GM23248 (cell line): ENCODE measurements at regions not wholly inside any gene's neighbourhood (a gene's known extent, or its start where the extent isn't known, plus 50 kb on each side); places are given as distances from the start of the nearest gene placed in this dataset.

ENCODE experiments used
- DNase-seq: peaks from one replicate; pipeline ENCODE4 v3.0.0-alpha.2; 2015
- H2AFZ ChIP-seq: fragments of 200-600 bp; sonication (generic); 2 replicates; pipeline ENCODE4 v1.6.1; 2016; ENCODE audit warnings: antibody characterized with exemption
- H3F3A ChIP-seq: fragments of 200-600 bp; sonication (generic); 2 replicates; pipeline ENCODE4 v1.6.1; 2016; ENCODE audit warnings: mild to moderate bottlenecking, antibody characterized with exemption, mixed run types; ENCODE audit not compliant: insufficient read depth
- H3K27ac ChIP-seq: fragments of 200-600 bp; sonication (generic); 2 replicates; pipeline ENCODE4 v1.5.1; 2016; ENCODE audit warnings: mild to moderate bottlenecking
- H3K27me3 ChIP-seq: fragments of 200-600 bp; sonication (generic); replicated peaks from 2 replicates; pipeline ENCODE4 v1.6.1; 2016; ENCODE audit warnings: mild to moderate bottlenecking; ENCODE audit not compliant: insufficient read depth
- H3K36me3 ChIP-seq: fragments of 200-600 bp; sonication (generic); 2 replicates; pipeline ENCODE4 v1.6.1; 2016; ENCODE audit warnings: low read depth, mild to moderate bottlenecking
- H3K4me1 ChIP-seq: fragments of 200-600 bp; sonication (generic); 2 replicates; pipeline ENCODE4 v1.6.1; 2016; ENCODE audit warnings: mild to moderate bottlenecking; ENCODE audit not compliant: insufficient read depth
- H3K4me2 ChIP-seq: fragments of 200-600 bp; sonication (generic); one replicate; pipeline ENCODE4 v1.6.1; 2016; ENCODE audit warnings: mild to moderate bottlenecking; ENCODE audit not compliant: unreplicated experiment
- H3K4me3 ChIP-seq: fragments of 200-600 bp; sonication (generic); 2 replicates; pipeline ENCODE4 v1.5.1; 2016; ENCODE audit warnings: mild to moderate bottlenecking
- H3K79me2 ChIP-seq: fragments of 200-600 bp; sonication (generic); 2 replicates; pipeline ENCODE4 v1.6.1; 2016; ENCODE audit warnings: mild to moderate bottlenecking; ENCODE audit not compliant: insufficient read depth
- H3K9ac ChIP-seq: fragments of 200-600 bp; sonication (generic); 2 replicates; pipeline ENCODE4 v1.6.1; 2016; ENCODE audit warnings: mild to moderate bottlenecking
- H3K9me2 ChIP-seq: fragments of 200-600 bp; sonication (generic); 2 replicates; pipeline ENCODE4 v1.6.1; 2016; ENCODE audit warnings: mixed run types, mild to moderate bottlenecking, moderate library complexity; ENCODE audit not compliant: insufficient read depth
- H3K9me3 ChIP-seq: fragments of 200-600 bp; sonication (generic); one replicate; pipeline ENCODE4 v1.6.1; 2017; ENCODE audit warnings: low read depth
- H4K20me1 ChIP-seq: fragments of 200-600 bp; sonication (generic); 2 replicates; pipeline ENCODE4 v1.6.0; 2016; ENCODE audit not compliant: insufficient read depth
- EZH2 ChIP-seq: fragments of 200-600 bp; sonication (generic); IDR thresholded peaks from 2 replicates; pipeline ENCODE4 v1.6.1; 2018; ENCODE audit warnings: antibody characterized with exemption, mild to moderate bottlenecking; ENCODE audit not compliant: insufficient read depth, poor library complexity, severe bottlenecking
- EZH2phosphoT487 ChIP-seq: fragments of 200-600 bp; sonication (generic); IDR thresholded peaks from 2 replicates; pipeline ENCODE4 v1.6.1; 2018; ENCODE audit warnings: antibody characterized with exemption, moderate library complexity, mild to moderate bottlenecking, low read depth; ENCODE audit not compliant: insufficient read depth
- WGBS, 2 experiments: methylation state at CpG; one replicate each; pipeline ENCODE4 v1.1.6; 2015 to 2017; ENCODE audit warnings: low lambda C conversion rate in 2 of 2, low coverage in 1 of 2; ENCODE audit errors: missing lambda C conversion rate in 2 of 2; 5-methylcytosine and 5-hydroxymethylcytosine counted together
- in situ Hi-C: fragments of 300-500 bp; cut with MboI; formaldehyde crosslinking; loops from 2 replicates; pipeline ENCODE4 v1.15.0; 2020

GRCh38 chr2:501667-502066, 175.5 kb downstream of the TMEM18 start:
- Histone ChIP-seq H3K9ac (no peak overlapping the region), H3K79me2 (no peaks in the 10 kb centered on the region), H3K9me2 (no peaks in the 10 kb centered on the region), H3K4me3 (no peak overlapping the region), H3K9me3 (no peaks in the 10 kb centered on the region), H3K27me3 (no peaks in the 10 kb centered on the region), H3K4me1 (no peaks in the 10 kb centered on the region), H3K27ac (no peak overlapping the region), H3K4me2 (no peak overlapping the region), H3K36me3 (no peaks in the 10 kb centered on the region), H4K20me1 (no peaks in the 10 kb centered on the region), H2AFZ (no peak overlapping the region), H3F3A (no peaks in the 10 kb centered on the region)
- TF ChIP-seq EZH2 (no peak), EZH2phosphoT487 (no peak)
- no peak for DNase-seq
- in situ Hi-C loops = no loop called here
- WGBS, 2 experiments = 38 to 57% methylated on average over 8 of the region's 8 CpGs

DNA sequence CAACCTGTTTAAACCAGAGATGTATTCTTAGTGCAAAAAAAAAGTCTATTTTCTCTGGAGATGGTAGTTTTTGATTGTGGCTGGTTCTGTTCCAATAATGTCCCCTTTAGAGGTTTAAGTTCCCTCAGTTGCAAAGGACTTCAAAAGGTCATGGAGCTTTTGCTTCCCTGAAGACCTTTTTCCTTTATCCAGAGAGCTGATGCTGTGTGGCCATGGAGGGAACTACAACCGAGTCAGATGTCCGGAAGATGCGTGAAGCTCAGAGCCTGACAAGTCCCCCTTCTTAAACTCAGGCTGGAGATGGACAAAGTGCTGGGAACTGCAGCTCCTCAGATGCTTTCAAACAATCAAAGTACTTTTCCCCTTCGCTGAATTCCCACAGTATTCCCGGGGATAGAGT, 176.1 kb downstream of the TMEM18 start:
- no peak for TF ChIP-seq EZH2phosphoT487
- TF ChIP-seq EZH2 = no peak
- Histone ChIP-seq H3K4me2 (no peak overlapping the region), H3K36me3 (no peaks in the 10 kb centered on the region), H3K9ac (no peak overlapping the region), H3K4me1 (no peaks in the 10 kb centered on the region), H2AFZ (no peak overlapping the region), H3K79me2 (no peaks in the 10 kb centered on the region), H3K27me3 (no peaks in the 10 kb centered on the region), H3K9me3 (no peaks in the 10 kb centered on the region), H3K9me2 (no peaks in the 10 kb centered on the region), H3F3A (no peaks in the 10 kb centered on the region), H3K27ac (no peak overlapping the region), H4K20me1 (no peaks in the 10 kb centered on the region), H3K4me3 (no peak overlapping the region)
- DNase-seq = peak; percentile 1
- WGBS, 2 experiments = 17 to 23% methylated on average over 5 of the region's 5 CpGs
- in situ Hi-C loops = no loop called here

- in situ Hi-C loops = no loop called here
- Histone ChIP-seq H2AFZ (no peak overlapping the region), H3K27ac (no peak overlapping the region), H3K4me1 (no peaks in the 10 kb centered on the region), H3F3A (no peaks in the 10 kb centered on the region), H4K20me1 (no peaks in the 10 kb centered on the region), H3K9me3 (no peaks in the 10 kb centered on the region), H3K79me2 (no peaks in the 10 kb centered on the region), H3K27me3 (no peaks in the 10 kb centered on the region), H3K4me3 (no peak overlapping the region), H3K36me3 (no peaks in the 10 kb centered on the region), H3K4me2 (no peak overlapping the region), H3K9ac (no peak overlapping the region), H3K9me2 (no peaks in the 10 kb centered on the region)
- WGBS, 2 experiments = 49 to 51% methylated on average over 8 of the region's 8 CpGs
- TF ChIP-seq EZH2 (no peak), EZH2phosphoT487 (no peak)
- DNase-seq = no peak
Observed at GRCh38 chr2:499726-500125, 177.5 kb downstream of the TMEM18 start.

GRCh38 chr2:498493-499178, 178.6 kb downstream of the TMEM18 start:
- H3K4me2 ChIP-seq = no peak overlapping the region
- H3F3A ChIP-seq = no peaks in the 10 kb centered on the region
- no peaks in the 10 kb centered on the region for H3K27me3 ChIP-seq
- no peaks in the 10 kb centered on the region for H3K36me3 ChIP-seq
- WGBS, 2 experiments = 41 to 50% methylated on average over 10 of the region's 10 CpGs
- no peak overlapping the region for H3K4me3 ChIP-seq
- no peak overlapping the region for H2AFZ ChIP-seq
- in situ Hi-C loops = no loop called here
- no peak overlapping the region for H3K27ac ChIP-seq
- no peaks in the 10 kb centered on the region for H3K9me3 ChIP-seq
- no peak for TF ChIP-seq EZH2
- no peak for TF ChIP-seq EZH2phosphoT487
- H3K79me2 ChIP-seq = no peaks in the 10 kb centered on the region
- no peaks in the 10 kb centered on the region for H4K20me1 ChIP-seq
- H3K9ac ChIP-seq = no peak overlapping the region
- no peaks in the 10 kb centered on the region for H3K9me2 ChIP-seq
- no peak for DNase-seq
- no peaks in the 10 kb centered on the region for H3K4me1 ChIP-seq
